Kasumi-1 (cell line): ENCODE measurements at regions not wholly inside any gene's neighbourhood (a gene's known extent, or its start where the extent isn't known, plus 50 kb on each side); places are given as distances from the start of the nearest gene placed in this dataset.

Experiments
- DNase-seq, 2 experiments: peaks; one replicate each; lab custom pipeline; 2025; lab: John Stamatoyannopoulos, UW

GRCh38 chr13:85538957-85539356 is 260.3 kb downstream of the SLITRK6 start:
- DNase-seq = no peak

DNA sequence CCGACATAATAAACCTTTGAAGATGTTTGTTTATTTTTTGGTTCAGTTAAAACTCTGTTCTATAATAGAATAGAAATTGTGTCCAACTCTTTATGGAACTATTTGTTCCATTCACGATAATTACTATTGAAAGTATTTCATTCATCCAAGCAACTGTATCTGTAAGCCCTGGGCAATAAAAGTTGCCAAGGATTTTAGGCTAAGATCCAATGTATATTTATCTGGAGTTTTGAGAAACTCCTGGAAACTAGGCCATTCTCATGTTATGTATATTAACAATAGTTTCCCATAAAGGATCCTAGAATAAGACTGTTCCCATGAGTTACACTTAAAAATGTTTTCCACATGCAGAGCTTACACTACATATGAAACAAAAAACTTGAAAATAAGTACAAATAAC is 261.6 kb downstream of the SLITRK6 start:
- DNase-seq = no peak

DNA sequence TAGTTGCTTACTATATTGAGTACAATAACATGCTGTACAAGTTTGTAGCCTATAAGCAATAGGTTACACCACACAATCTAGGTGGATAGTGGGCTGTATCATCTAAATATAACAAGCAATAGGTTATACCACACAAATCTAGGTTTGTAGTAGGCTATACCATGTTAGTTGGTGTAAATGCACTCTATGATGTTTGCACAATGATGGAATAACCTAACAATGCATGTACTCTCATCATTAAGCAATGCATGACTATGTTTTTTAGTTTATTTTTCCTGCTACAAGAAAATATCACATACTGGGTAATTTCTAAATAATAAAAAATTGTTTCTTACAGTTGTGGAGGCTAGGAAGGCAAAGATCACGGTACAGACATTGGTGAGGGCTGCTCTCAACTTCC is 262.5 kb downstream of the SLITRK6 start:
- no peak for DNase-seq

DNA sequence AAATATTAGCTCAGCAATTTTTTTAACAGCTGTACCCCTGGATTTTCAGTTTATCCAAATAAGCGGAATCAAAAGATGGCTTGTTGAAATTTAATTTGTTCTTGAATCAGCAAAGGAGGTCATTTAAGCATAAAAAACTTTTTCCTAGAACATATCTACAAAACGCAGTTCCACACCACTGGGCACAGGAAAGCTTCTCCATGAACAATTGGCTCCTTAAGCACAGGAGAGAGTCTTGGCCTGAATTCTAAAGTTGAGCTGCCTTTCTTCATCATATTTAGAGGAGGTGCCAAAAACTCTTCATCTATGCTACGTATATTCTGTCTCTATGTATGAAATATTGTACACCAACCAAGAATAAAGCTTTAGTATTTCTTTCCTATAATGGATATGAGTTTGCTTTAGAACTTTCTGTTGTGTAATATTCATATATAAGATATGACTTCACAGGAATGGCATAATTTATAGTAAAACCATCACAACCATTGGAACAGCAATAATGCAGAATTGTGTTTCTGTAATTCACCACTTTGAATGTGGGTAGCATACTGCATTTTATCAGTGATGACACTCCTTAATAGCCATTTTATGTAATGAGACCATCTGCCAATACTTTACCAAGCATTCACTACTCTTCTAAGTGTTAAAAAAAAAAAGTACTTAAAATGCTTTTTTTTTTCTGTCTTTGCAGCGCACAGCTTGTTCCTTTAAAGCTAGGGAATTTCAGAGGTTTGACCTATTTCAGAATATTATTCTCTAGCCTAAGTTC is 263.7 kb downstream of the SLITRK6 start:
- DNase-seq = no peak

DNA sequence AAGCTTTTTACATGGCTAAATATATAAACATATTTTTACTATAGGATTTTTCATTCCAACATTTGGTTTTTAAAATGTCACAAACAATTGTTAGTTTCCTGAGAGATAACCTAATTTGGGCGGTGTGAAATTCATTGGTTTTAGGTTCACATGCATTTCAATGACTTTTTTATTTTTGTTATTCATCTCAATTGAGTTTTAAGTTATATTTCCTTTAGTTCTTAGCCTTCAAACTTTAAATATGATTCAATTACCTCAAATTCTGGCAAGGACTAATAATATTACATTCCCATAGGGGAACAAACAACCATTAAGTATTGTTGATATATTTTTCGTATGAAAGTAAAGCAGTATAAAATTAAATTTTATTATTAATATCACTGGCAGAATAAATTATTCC is 265.3 kb downstream of the SLITRK6 start:
- no peak for DNase-seq

GRCh38 chr13:85529218-85529594 is 270.0 kb downstream of the SLITRK6 start:
- DNase-seq = no peak

DNA sequence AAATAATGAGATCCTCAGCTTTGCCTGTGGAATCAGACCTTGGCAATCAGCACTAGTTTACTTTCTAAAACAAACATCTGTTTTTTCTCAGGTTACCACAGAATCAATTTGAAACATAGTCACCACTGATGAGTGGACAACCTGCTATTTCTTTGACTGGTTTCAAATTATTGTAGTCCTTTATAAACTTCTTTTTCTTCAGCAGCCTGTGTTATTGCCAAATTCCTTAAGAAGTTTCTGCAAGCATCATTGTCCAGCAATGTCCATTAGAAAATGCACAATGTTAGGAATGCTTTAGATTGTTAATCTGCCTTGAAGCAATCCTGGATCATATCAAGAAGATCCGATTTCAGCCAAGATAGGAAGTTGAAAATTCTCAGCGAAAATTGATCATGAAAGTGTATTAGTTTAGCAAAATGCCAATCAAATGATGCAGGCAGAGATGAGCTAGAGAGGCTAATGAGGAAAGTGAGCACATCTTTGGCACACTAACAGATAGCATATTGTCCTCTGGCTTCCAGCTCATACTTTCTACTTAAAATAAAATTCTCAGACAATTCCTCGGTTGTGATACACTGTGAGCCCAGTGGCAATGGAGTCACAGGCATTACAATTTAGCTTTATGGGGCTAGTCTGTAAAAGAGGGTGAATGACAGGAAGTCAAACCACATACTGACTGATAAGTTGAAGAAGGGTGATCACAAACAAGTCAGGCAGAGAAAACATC is 270.6 kb downstream of the SLITRK6 start:
- no peak for DNase-seq

- DNase-seq = no peak
These were observed 271.9 kb downstream of the SLITRK6 start for GRCh38 chr13:85527316-85527715.

DNA sequence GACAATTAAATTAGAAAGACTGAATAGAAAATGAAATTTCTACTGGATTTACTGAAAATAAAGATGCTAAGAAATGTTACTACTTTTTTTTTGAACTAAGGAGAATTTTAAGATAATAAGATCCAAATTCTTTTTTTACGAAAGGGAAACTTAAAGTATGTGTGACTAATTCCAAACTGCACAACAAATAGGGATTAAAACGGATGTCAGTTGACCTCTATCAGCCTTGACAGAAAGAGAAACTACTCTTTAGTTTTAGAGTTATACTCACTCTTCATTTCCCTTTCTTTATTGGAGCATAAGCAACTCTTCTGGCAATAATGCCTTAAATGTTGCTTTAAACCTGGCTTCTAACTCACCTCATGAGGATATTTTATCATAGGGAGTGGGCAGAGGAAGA is 273.8 kb downstream of the SLITRK6 start:
- no peak for DNase-seq

- DNase-seq = no peak
These were observed 277.6 kb downstream of the SLITRK6 start for GRCh38 chr13:85521657-85522056.

- no peak for DNase-seq
These were observed 278.8 kb downstream of the SLITRK6 start for GRCh38 chr13:85520445-85520844.

- no peak for DNase-seq
These were observed 279.9 kb downstream of the SLITRK6 start for GRCh38 chr13:85519363-85519762.

GRCh38 chr13:85512421-85512820 is 286.8 kb downstream of the SLITRK6 start:
- no peak for DNase-seq

GRCh38 chr13:85509512-85509911 is 289.7 kb downstream of the SLITRK6 start:
- DNase-seq = no peak

DNA sequence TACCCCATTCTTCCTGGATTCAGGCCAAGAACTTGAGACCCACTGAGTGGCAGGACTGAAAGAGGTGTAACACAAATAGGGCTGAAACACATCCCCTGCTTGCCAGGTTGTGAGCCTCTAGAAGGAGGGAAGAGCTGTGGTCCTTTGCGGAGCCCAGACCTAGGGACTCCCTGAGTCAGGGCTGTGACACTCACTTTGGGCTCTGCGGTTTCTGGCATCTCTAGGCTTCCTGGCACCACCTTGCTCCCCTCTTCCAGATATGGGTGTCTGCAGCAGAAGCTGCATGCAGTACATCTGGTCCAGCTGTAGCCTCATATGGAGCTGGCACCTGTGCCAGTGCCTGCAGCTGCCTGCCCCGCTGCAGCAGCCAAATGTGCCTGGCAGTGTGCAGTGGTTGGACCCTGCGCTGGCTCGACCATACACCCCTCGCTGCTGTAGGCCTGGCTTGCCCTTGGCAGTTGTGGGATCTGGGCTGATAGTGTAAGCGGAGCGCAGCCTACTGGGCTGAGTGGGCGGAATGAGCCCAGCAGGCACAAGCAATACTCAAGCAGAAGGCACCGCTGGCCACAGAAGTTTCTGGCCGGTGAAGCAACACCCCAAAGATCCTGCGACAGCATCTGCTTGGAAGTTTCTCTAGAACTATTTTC is 290.4 kb downstream of the SLITRK6 start:
- no peak for DNase-seq

DNA sequence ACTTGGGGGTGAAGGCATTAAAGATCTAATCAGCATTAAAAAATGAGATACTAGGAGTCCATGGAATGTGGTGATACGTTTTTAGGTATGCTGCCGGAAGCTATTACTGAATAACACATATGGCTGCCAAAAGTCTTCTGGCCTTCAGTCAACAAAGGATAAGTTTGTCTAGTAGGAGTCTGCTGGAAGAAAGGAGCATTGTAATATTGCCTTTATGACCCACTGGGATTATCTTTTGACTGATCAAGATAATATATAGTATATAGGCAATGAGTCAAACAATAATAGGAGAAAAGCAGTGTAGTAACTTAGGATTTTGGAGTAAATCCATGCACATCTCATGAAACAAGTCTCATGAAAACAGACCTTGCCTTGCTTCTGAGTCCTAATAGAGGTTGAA is 295.4 kb downstream of the SLITRK6 start:
- DNase-seq = no peak

DNA sequence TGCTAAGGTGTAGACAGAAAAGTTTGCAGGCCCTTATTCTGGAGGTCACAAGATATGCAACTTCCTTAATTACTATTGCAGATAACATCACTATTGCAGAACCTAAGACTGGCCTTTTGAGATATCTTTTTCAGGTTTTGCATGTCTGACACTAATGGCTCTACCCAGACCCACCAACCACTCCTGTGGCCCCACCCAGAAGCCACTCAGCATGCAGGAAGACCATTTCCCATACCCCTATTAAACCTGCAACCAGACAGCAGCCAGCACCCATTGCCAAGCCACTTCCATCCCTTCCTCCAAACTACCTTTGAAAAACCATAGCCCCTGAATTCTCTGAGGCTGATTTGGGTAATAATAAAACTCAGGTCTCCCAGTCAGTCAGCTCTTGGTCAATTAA is 297.6 kb downstream of the SLITRK6 start:
- DNase-seq = no peak

DNA sequence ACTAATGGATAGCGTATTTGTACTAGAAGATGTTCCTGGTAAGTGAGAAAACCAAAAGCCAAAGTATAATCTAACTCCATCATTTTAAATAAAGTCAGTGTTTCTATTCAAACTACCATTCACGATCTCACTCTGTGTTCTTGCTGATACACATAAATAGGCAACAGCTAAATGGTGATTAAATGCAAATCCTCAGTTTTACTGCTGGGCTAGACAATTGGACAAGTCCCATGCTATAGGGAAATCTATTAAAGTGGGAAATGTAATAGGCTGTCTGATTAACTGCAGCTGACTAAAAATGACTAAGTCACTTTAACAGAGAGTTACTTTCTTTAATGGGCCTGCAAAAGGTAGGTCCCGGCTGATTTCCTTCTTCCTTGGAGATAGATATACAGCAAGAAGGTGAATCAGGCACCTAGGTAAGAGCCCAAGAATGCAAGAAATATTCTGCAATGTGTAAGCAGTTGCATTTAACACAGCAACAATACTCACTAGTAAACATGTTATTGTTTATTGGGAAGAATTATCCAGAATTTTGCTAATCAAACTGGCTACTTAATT is 298.4 kb downstream of the SLITRK6 start:
- no peak for DNase-seq

DNA sequence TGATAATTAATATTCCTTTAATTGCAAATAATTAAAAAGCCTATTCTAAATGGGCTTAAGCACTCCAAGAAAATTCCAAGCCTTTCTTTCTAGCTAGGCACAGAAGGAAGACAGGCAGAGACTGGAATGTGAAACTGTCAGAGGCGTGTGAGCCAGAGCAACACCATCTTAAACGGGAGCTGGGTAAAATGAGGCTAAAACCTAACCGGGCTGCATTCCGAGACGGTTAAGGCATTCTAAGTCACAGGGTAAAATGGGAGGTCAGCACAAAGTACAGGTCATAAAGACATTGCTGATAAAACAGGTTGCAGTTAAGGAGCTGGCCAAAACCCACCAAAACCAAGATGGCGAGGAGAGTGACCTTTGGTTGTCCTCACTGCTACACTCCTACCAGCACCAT is 300.4 kb downstream of the SLITRK6 start:
- DNase-seq = no peak

DNA sequence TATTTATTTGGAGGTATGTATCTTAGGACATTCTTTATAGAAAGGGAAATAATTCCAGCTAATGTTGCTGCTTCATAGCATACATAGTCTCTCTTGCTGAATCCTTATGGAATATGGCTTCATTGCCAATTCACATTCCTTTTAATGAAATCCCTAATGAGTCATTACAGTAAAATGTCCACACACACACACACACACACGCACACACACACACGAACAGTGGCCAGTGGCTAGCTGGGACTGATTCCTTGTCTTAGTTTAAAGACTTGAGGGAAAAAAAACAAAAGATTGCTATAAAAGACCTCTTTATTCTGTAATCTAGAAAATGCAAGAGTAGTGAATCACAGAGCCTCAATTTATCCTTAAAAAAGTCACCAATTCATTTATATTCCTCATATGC is 301.6 kb downstream of the SLITRK6 start:
- no peak for DNase-seq

DNA sequence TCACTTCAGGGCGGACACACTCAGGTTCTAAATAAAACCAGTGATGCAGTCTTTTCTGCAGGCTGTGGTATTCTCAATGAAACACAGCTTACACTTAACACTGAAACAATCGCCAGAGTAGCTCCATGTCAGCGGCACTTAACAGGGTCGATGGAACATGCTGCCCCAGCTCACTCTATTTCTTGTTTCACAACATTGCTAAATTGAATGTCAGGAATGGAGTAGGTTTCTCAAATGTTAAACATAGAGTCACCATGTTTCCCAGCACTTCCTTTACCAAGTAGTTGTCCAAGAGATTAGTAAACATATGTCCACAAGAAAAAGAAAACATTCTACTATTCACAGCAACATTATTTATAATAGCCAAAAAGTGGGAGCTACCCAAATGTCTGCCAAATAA is 306.9 kb downstream of the SLITRK6 start:
- DNase-seq = no peak

- DNase-seq = no peak
These were observed 312.6 kb downstream of the SLITRK6 start for GRCh38 chr13:85486663-85487062.

GRCh38 chr13:85473144-85473543 is 326.1 kb downstream of the SLITRK6 start:
- DNase-seq = no peak
